Ascending aorta (tissue), 2 donors: ENCODE measurements at regions not wholly inside any gene's neighbourhood (a gene's known extent, or its start where the extent isn't known, plus 50 kb on each side); places are given as distances from the start of the nearest gene placed in this dataset.

Experiments
- DNase-seq, 2 donors: peaks; one replicate each; pipeline ENCODE4 v3.0.0-alpha.2; 2019; ENCODE audit warnings: low spot score in 2 of 2
- H3K27ac ChIP-seq, 2 donors: fragments of 200-600 bp; sonication (generic); one replicate each; pipeline ENCODE4 v1.5.1; 2016 to 2017; ENCODE audit warnings: mild to moderate bottlenecking in 1 of 2
- H3K27me3 ChIP-seq: fragments of 200-600 bp; sonication (generic); one replicate; pipeline ENCODE4 v1.5.1; 2017
- H3K36me3 ChIP-seq, 2 donors: fragments of 200-600 bp; sonication (generic); one replicate each; pipeline ENCODE4 v1.5.1; 2016
- H3K4me1 ChIP-seq, 2 donors: fragments of 200-600 bp; sonication (generic); one replicate each; pipeline ENCODE4 v1.5.1; 2016 to 2017; ENCODE audit warnings: mild to moderate bottlenecking in 1 of 2
- H3K4me3 ChIP-seq, 2 donors: fragments of 200-600 bp; sonication (generic); one replicate each; pipeline ENCODE4 v1.5.1; 2016 to 2017; ENCODE audit warnings: mild to moderate bottlenecking in 1 of 2
- H3K9me3 ChIP-seq, 2 donors: fragments of 200-600 bp; sonication (generic); one replicate each; pipeline ENCODE4 v1.5.1; 2016
- CTCF ChIP-seq, 3 experiments: fragments of 200-600 bp in 2 of 3; fragments of 450-650 bp in 1 of 3; sonication (generic) in 2 of 3; IDR thresholded peaks; one replicate each; pipeline ENCODE4 v1.5.1; 2016 to 2019; ENCODE audit warnings: antibody characterized with exemption in 3 of 3, mild to moderate bottlenecking in 1 of 3, moderate library complexity in 1 of 3
- intact Hi-C: fragments of 100-400 bp; cut with DNase I; formaldehyde crosslinking; loops from one replicate; pipeline ENCODE4 v1.15.1; 2023

- H3K36me3 ChIP-seq, result no peaks in the 10 kb centered on the region
- no peak overlapping the region for H3K4me3 ChIP-seq
- H3K9me3 ChIP-seq, result no peaks in the 10 kb centered on the region
- DNase-seq, result no peak
- no peaks in the 10 kb centered on the region for H3K4me1 ChIP-seq
- TF ChIP-seq CTCF (IDR thresholded peaks at IDR 0.05), result no peak
- no peak overlapping the region for H3K27ac ChIP-seq
- intact Hi-C loops, result no loop called here
- H3K27me3 ChIP-seq, result no peaks in the 10 kb centered on the region
Measured at GRCh38 chr1:222232842-222233241, 315.1 kb downstream of the HHIPL2 start.

- H3K4me3 ChIP-seq, result no peak overlapping the region
- no peaks in the 10 kb centered on the region for H3K27me3 ChIP-seq
- H3K27ac ChIP-seq, result no peak overlapping the region
- no peaks in the 10 kb centered on the region for H3K36me3 ChIP-seq
- H3K9me3 ChIP-seq, result no peaks in the 10 kb centered on the region
- H3K4me1 ChIP-seq, result no peaks in the 10 kb centered on the region
- intact Hi-C loops, result no loop called here
- DNase-seq, result no peak
- no peak for TF ChIP-seq CTCF (IDR thresholded peaks at IDR 0.05)
Measured at GRCh38 chr1:222229672-222230312, 318.1 kb downstream of the HHIPL2 start.

- Histone ChIP-seq H3K9me3 (no peaks in the 10 kb centered on the region), H3K27me3 (no peaks in the 10 kb centered on the region), H3K4me3 (no peak overlapping the region), H3K36me3 (no peaks in the 10 kb centered on the region), H3K27ac (no peak overlapping the region), H3K4me1 (no peaks in the 10 kb centered on the region)
- no peak for TF ChIP-seq CTCF (IDR thresholded peaks at IDR 0.05)
- intact Hi-C loops, result no loop called here
- DNase-seq, result no peak
Measured at GRCh38 chr1:222225316-222225691, 322.6 kb downstream of the HHIPL2 start.

GRCh38 chr1:222224636-222225315 is 323.1 kb downstream of the HHIPL2 start:
- Histone ChIP-seq H3K27ac (no peak overlapping the region), H3K9me3 (no peaks in the 10 kb centered on the region), H3K4me3 (no peak overlapping the region), H3K27me3 (no peaks in the 10 kb centered on the region), H3K4me1 (no peaks in the 10 kb centered on the region), H3K36me3 (no peaks in the 10 kb centered on the region)
- no peak for TF ChIP-seq CTCF (IDR thresholded peaks at IDR 0.05)
- intact Hi-C loops, result no loop called here
- DNase-seq, result no peak

- H3K27ac ChIP-seq, result no peak overlapping the region
- no peaks in the 10 kb centered on the region for H3K9me3 ChIP-seq
- DNase-seq, result no peak
- no peaks in the 10 kb centered on the region for H3K4me1 ChIP-seq
- intact Hi-C loops, result no loop called here
- H3K36me3 ChIP-seq, result no peaks in the 10 kb centered on the region
- no peak overlapping the region for H3K4me3 ChIP-seq
- no peaks in the 10 kb centered on the region for H3K27me3 ChIP-seq
- TF ChIP-seq CTCF (IDR thresholded peaks at IDR 0.05), result no peak
Measured at GRCh38 chr1:222224156-222224555, 323.7 kb downstream of the HHIPL2 start.
